ENCODE measurements at regions not wholly inside any gene's neighbourhood (a gene's known extent, or its start where the extent isn't known, plus 50 kb on each side); places are given as distances from the start of the nearest gene placed in this dataset.

- no peaks in the 10 kb centered on the region for H3K36me3 ChIP-seq (ENCODE audit: control insufficient read depth in 2 of 4, insufficient read depth in 4 of 4, low read length in 3 of 4)
- H2BK120ac ChIP-seq (replicated peaks; ENCODE audit: low read depth, low read length) = no peak overlapping the region
- H4K5ac ChIP-seq (ENCODE audit: insufficient read length, low read depth, low read length) = no peak overlapping the region
- H2BK5ac ChIP-seq (ENCODE audit: low read depth, low read length) = no peak overlapping the region
- no peak overlapping the region for H4K91ac ChIP-seq (replicated peaks; ENCODE audit: insufficient read length, low read length)
- H3K4me2 ChIP-seq (ENCODE audit: insufficient read depth in 1 of 2, low read depth in 2 of 2, low read length in 2 of 2) = no peak overlapping the region
- H3K4ac ChIP-seq (replicated peaks; ENCODE audit: insufficient read length, low read depth, low read length) = no peak overlapping the region
- no peaks in the 10 kb centered on the region; the same call in 1 of the 2 replicates for H3K79me1 ChIP-seq (ENCODE audit: low read depth, low read length)
- H3K27me3 ChIP-seq (replicated peaks in 1 of 4; ENCODE audit: control insufficient read depth in 3 of 4, extremely low read depth in 1 of 4, insufficient read depth in 3 of 4, low read length in 3 of 4) = no peaks in the 10 kb centered on the region
- ChIA-PET CTCF (ENCODE audit: partially characterized antibody) (interaction anchor here (0.6 kb wide), 1 partner anchor 1716 kb away, joined by 3 read pairs; no protein-coding TSS in a partner anchor), POLR2A (ENCODE audit: partially characterized antibody) (no interaction called here)
- no peaks in the 10 kb centered on the region for H3K9me3 ChIP-seq (ENCODE audit: insufficient read depth in 2 of 2, low read depth in 1 of 2, low read length in 1 of 2)
- H2BK20ac ChIP-seq (ENCODE audit: low read length) = no peak overlapping the region
- FAIRE-seq (no peak), DNase-seq (ENCODE audit: low read depth in 1 of 2, low spot score in 2 of 2) (no peak)
- no peaks in the 10 kb centered on the region for H3K4me1 ChIP-seq (replicated peaks in 1 of 4; ENCODE audit: control insufficient read depth in 3 of 4, insufficient read depth in 4 of 4, low read length in 3 of 4)
- WGBS, 2 experiments (ENCODE audit: extremely low coverage in 1 of 2, insufficient coverage in 1 of 2, insufficient read length in 1 of 2, insufficient replicate concordance in 2 of 2, low coverage in 1 of 2, low lambda C conversion rate in 2 of 2, missing lambda C conversion rate in 1 of 2) = 64% methylated on average over 2 of the region's 2 CpGs; no CpG with 5 or more reads in 1 of the 2 experiments
- H3K79me2 ChIP-seq (ENCODE audit: control insufficient read depth in 1 of 2, insufficient read depth in 2 of 2, low read length in 2 of 2) = no peaks in the 10 kb centered on the region
- no peak overlapping the region for H3K18ac ChIP-seq (ENCODE audit: extremely low read depth, low read length)
- H3K14ac ChIP-seq (ENCODE audit: insufficient read length) = no peak overlapping the region
- H3K4me3 ChIP-seq (ENCODE audit: extremely low read depth in 1 of 4, insufficient read depth in 2 of 4, low read depth in 3 of 4, low read length in 4 of 4) = no peak overlapping the region
- no peak overlapping the region for H4K8ac ChIP-seq (ENCODE audit: extremely low read depth, insufficient read depth, low read length)
- no peak overlapping the region for H2BK15ac ChIP-seq (ENCODE audit: low read length)
- H2AFZ ChIP-seq (ENCODE audit: low read length) = no peak overlapping the region
- no peak overlapping the region for H2BK12ac ChIP-seq (ENCODE audit: low read depth, low read length)
- no peak overlapping the region for H3K27ac ChIP-seq (ENCODE audit: low read depth, low read length)
- no peaks in the 10 kb centered on the region; the same call in 1 of the 2 replicates for H3K23me2 ChIP-seq (ENCODE audit: low read depth, low read length)
- no peak overlapping the region for H3K23ac ChIP-seq (ENCODE audit: insufficient read length)
- no peaks in the 10 kb centered on the region for H4K20me1 ChIP-seq (replicated peaks in 1 of 2; ENCODE audit: control insufficient read depth in 1 of 2, insufficient read depth in 2 of 2, low read length in 2 of 2)
- no peak overlapping the region for H3K9ac ChIP-seq (replicated peaks in 1 of 4; ENCODE audit: extremely low read depth in 1 of 4, low read depth in 3 of 4, low read length in 3 of 4)
- H3K56ac ChIP-seq (replicated peaks; ENCODE audit: insufficient read length, low read depth, low read length) = no peak overlapping the region
- H2AK5ac ChIP-seq (ENCODE audit: low read depth, low read length) = no peak overlapping the region
- TF ChIP-seq BCL11A (IDR thresholded peaks at IDR 0.05; ENCODE audit: low read depth in 2 of 2, low read length in 2 of 2) (no peak), RNF2 (IDR thresholded peaks at IDR 0.05; ENCODE audit: borderline replicate concordance, low read depth, low read length, missing control alignments, poor library complexity, severe bottlenecking) (no peak), FOSL1 (IDR thresholded peaks at IDR 0.05; ENCODE audit: insufficient read depth, low read depth, low read length) (no peak), GABPA (IDR thresholded peaks at IDR 0.05; ENCODE audit: borderline replicate concordance, insufficient read depth, low read length) (no peak), SRF (IDR thresholded peaks at IDR 0.05; ENCODE audit: low read depth, low read length) (no peak)
Observed at GRCh38 chr1:172941945-172942344, 108.8 kb downstream of the TNFSF18 start.

Data from H1 (cell line).